ENCODE measurements at regions not wholly inside any gene's neighbourhood (a gene's known extent, or its start where the extent isn't known, plus 50 kb on each side); places are given as distances from the start of the nearest gene placed in this dataset.

- TF ChIP-seq, protein P1, sequence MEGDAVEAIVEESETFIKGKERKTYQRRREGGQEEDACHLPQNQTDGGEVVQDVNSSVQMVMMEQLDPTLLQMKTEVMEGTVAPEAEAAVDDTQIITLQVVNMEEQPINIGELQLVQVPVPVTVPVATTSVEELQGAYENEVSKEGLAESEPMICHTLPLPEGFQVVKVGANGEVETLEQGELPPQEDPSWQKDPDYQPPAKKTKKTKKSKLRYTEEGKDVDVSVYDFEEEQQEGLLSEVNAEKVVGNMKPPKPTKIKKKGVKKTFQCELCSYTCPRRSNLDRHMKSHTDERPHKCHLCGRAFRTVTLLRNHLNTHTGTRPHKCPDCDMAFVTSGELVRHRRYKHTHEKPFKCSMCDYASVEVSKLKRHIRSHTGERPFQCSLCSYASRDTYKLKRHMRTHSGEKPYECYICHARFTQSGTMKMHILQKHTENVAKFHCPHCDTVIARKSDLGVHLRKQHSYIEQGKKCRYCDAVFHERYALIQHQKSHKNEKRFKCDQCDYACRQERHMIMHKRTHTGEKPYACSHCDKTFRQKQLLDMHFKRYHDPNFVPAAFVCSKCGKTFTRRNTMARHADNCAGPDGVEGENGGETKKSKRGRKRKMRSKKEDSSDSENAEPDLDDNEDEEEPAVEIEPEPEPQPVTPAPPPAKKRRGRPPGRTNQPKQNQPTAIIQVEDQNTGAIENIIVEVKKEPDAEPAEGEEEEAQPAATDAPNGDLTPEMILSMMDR (IDR thresholded peaks at IDR 0.05 in 4 of 5, conservative IDR thresholded peaks at IDR 0.05 in 1 of 5): no peak
- no peak for TF ChIP-seq POLR2A (IDR thresholded peaks at IDR 0.05)
These were observed 364.1 kb upstream of the KCNMB2 start for GRCh38 chr3:178172121-178172520.
